CD4-positive, alpha-beta T cell treated with Interleukin-1 beta for 1 hour (primary cell): ENCODE measurements at regions not wholly inside any gene's neighbourhood (a gene's known extent, or its start where the extent isn't known, plus 50 kb on each side); places are given as distances from the start of the nearest gene placed in this dataset.
"Not testable (repeated sequence)": the region's sequence is repeated elsewhere in the genome, so short reads cannot be mapped to it uniquely, and the experiment has no call there.

Source experiments
- DNase-seq, 2 donors: peaks; one replicate each; pipeline ENCODE4 v3.0.0-alpha.2; 2020 to 2022

DNA sequence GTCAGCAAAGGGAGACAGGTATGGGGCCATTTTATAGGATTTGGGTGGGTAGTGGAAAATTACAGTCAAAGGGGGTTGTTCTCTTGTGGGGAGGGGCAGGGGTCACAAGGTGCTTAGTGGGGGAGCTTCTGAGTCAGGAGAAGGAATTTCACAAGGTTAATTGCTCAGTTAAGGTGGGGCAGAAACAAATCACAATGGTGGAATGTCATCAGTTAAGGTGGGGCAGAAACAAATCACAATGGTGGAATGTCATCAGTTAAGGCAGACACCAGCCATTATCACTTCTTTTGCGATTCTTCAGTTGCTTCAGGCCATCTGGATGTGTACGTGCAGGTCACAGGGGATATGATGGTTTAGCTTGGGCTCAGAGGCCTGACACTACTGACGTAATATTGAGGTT lies 1077.6 kb downstream of the DNAJB9 start:
- not testable (repeated sequence) for DNase-seq

DNA sequence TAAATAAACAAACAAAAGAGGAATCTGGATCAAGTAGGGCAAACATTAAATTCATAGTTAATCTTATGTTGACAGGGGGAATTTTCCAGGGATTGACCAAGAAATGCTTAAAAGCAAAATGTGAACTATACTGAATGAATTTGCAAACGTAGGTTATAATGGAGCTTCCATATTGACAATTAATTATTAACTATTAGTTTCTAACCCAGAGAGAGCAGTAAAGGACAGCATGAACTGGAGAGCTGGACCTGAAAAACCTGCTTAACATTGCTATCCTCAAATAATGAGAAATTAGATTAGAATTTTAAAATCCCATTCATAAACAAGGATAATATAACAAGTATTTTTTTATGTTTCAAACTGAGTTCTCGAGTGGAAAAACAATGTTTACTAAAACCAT lies 1089.6 kb downstream of the DNAJB9 start:
- DNase-seq, result no peak

DNA sequence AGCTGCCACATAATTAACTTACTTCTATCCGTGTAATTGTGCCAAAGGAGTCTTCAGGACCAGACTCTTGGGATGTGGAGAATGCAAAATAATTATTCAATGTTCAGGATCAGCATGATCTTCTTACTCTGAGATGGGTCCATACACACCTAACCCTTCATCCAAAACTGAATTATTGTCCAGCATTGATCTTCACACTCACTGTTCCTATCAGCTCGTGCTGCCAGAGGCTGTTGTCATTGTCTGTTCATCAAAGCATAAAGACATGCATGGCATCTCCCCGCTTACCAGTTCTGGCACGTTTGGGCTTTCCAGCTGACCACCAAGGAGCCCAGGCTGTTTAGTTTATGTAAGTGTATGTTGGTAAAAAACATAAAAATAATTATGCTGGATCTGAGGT lies 1090.7 kb downstream of the DNAJB9 start:
- DNase-seq, result no peak

DNA sequence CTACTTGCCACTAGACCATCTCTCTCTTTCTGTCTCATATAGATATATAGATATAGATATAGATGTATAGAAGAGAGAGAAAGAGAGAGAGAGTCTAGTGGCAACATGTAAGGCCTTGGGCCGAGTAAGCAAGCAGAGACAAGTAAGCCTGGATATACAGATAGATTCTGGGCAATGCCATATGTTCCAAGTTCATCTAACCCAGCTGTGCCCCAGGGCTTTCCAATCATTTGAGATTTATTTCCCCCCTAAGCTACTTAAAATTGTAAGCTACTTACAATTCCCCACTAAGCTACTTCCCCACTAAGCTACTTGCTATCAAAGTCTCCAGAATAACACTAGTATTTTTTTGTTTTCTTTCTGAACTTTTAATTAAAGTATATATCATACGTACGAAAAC lies 1094.1 kb downstream of the DNAJB9 start:
- DNase-seq, result no peak

DNA sequence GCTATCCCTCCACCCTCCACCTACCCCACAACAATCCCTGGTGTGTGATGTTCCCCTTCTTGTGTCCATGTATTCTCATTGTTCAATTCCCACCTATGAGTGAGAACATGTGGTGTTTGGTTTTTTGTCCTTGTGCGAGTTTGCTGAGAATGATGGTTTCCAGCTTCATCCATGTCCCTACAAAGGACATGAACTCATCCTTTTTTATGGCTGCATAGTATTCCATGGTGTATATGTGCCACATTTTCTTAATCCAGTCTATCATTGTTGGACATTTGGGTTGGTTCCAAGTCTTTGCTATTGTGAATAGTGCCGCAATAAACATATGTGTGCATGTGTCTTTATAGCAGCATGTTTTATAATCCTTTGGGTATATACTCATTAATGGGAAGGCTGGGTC lies 1117.6 kb downstream of the DNAJB9 start:
- DNase-seq, result not testable (repeated sequence)

DNA sequence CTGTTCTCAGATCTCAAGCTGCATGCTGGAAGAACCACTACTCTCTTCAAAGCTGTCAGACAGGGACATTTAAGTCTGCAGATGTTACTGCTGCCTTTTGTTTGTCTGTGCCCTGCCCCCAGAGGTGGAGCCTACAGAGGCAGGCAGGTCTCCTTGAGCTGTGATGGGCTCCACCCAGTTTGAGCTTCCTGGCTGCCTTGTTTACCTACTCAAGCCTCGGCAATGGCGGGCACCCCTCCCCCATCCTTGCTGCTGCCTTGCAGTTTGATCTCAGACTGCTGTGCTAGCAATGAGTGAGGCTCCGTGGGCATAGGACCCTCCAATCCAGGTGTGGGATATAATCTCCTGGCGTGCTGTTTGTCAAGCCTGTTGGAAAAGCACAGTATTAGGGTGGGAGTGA lies 1122.9 kb downstream of the DNAJB9 start:
- not testable (repeated sequence) for DNase-seq

DNA sequence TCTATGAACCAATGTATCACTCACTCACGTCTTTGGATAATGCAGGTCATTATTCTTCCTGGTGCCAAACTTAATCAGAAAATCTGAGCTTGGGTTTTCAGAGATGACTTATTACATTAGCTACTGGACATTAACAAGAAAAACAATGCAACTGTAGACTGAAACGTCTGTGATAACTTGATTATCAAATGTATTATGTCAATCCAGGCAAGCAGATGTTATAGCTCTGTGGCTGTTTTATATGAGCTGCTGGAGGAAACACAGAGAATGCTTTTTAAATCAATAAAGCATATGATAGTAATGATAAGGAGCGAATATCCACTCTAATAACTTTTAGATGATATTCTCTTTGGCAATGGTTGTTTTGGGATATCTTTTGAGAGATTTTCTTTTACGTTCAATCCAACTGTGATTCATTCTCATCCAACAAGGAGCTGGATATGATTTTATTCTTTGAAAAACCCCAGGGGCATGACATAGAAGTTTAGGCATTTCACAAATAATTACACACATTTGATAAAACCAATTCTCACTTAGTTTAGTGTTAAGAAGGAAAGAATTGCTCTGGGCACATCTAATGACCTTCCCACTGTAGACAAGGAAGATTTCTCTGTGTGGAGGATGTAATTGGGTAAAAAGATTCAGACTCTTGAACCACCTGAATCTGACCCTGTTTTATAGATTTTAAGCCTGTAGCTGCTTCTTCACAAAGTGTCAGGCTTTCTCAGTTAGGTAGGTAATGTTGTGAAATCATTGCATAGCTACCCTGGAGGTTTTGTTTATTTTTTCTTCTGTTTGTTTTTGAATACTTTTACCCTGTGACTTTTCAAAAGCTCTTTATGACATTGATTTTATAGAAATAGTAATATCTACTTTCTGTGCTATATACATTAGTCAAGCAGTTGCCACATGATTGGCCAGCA lies 1124.7 kb downstream of the DNAJB9 start:
- no peak for DNase-seq

DNA sequence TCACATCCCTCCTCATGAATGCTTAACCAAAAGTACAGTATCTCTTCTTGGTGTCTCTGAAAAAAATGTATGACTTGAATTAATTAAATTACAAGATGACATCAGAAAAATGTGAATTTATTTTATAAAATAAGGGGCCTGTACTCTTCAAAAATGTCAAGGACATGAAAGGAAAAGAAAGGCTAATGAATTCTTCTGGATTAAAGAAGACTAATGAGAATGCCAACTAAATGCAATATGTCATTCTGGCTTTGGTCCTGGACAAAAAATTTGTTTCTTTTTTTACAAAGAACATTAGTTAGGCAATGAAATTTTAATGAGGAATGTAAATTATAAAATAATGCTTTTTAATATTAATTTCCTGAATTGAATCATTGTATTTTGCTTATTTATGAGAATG lies 1125.7 kb downstream of the DNAJB9 start:
- DNase-seq, result no peak

DNA sequence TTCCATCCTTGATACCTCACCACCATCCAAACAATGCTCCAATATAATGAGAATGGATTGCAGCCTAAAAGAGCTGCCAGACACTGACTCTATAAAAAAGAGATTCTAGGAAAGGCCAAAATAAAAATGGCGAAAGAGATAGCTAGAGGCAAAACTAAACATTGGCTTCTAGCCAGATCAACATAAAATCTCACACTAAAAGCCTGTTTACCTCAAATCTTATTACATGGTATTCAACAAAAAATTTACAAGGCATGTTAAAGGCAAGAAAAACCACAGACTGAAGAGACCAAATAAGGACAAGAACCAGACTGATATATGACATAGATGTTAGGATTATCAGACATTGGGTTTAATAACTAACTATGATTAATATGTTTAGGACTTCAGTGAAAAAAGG lies 1127.0 kb downstream of the DNAJB9 start:
- DNase-seq, result no peak

DNA sequence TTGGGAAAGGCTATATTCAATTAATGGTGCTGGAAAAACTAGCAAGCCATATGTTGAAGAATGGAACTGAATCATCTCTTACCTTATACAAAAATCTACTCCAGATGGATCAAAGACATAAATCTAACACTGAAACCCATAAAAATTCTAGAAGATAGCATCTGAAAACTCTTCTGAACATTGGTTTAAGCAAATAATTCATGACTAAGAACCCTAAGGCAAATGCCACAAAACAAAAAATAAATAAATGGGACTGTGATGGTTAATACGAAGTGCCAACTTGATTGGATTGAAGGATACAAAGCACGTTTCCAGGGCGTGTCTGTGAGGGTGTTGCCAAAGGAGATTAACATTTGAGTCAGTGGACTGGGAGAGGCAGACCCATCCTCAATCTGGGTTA lies 1130.0 kb downstream of the DNAJB9 start:
- DNase-seq, result no peak

DNA sequence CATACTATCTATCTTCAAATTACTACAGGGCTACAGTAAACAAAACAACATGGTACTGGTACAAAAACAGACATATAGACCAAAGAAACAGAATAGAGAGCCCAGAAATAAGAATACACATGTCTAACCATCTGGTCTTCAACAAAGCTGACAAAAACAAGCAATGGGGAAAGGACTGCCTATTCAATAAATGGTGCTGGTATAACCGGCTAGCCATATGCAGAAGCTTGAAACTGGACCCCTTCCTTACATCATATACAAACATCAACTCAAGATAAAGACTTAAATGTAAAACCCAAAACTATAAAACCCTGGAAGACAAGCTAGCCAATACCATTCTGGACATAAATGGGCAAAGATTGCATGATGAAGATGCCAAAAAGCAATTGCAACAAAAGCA lies 1143.7 kb downstream of the DNAJB9 start:
- DNase-seq, result no peak

DNA sequence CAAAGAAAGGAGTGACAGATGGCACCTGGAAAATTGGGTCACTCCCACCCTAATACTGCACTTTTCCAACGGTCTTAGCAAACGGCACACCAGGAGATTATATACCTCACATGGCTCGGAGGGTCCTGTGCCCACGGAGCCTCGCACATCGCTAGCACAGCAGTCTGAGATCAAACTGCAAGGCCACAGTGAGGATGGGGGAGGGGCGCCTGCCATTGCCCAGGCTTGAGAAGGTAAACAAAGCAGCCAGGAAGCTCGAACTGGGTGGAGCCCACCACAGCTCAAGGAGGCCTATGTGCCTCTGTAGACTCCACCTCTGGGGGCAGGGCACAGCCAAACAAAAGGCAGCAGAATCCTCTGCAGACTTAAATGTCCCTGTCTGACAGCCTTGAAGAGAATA lies 1149.7 kb downstream of the DNAJB9 start:
- not testable (repeated sequence) for DNase-seq

DNA sequence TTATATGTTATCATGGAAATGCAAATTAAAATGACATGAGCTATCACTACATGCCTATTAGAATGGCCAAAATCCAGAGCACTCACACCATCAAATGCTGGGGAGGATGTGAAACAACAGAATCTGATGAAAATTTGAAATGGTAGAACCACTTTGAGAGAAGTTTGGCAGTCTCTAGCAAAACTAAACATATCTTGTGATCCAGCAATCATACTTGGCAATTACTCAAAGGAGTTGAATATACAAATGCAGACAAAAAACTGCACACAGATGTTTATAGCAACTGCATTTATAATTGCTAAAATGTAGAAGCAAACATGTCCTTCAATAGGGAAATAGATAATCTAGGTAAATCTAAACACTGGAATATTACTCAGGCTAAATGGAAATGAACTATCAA lies 1164.9 kb downstream of the DNAJB9 start:
- no peak for DNase-seq

DNA sequence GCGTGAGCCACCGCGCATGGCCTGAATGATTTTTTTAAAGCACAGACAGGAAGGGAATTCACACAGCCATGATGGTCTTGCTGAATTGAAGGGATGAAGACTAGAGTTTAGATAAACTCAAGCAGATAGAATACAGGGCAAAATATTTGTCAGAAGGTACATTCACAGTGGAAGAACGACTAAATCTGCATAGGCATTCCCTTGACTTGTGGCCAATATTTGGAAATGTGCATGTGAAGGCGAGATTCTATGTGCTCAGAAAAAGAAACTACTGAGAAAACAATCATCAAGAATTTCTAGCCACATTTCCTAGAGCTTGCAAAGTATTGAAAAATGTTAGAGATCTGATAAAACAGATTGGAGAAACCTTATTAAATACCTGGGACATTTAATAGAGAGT lies 1166.2 kb downstream of the DNAJB9 start:
- no peak for DNase-seq

DNA sequence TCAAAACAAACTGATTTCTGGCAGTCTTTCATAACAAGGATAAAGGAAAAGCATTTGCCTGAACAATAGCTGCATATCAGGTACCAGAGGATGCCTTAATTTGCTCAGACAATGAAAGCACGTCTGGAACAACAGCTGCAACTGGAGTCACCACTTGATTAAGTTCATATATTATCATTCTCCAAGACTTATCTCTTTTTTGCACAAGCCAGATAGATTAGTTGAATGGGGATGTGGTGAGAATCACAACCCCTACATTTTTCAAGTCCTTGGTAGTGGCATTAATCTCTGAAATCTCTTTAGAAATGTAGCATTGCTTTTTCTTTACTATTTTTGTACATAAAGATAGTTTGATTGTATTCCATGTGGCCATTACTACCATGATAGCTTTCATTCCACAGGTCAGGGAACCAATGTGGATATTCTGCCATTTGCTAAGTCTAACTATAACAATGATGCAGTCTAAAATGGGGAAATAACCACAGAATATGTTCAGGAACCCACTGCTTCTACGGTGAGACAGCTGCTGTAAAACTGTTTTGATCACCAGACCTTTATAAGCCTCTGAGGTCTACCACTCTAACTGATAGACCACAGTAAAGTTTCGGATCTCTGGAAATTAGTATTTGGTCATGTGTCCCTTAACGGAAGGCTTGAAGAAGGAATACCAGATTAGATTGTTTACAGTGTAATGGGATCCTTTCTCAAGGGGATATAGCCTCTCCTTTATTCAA lies 1176.2 kb downstream of the DNAJB9 start:
- no peak for DNase-seq

DNA sequence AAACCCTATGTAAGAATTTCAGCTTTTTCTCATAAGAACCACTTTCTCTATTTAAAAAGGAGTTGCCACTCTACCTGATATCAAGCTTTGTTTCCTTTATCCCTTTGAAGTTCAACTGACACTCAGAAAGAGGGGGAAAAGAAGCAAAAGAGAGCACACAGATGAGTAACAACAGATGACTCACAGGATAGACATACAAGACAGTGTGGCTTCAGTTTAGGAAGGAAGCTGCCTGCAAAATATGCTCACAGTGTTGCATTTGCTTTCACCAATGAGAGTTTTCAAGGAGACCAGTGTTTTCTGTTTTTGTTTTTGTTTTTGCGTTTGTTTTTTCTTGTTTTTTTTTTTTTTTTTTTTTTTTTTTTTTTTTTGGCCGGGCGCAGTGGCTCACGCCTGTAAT lies 1181.6 kb downstream of the DNAJB9 start:
- no peak for DNase-seq

DNA sequence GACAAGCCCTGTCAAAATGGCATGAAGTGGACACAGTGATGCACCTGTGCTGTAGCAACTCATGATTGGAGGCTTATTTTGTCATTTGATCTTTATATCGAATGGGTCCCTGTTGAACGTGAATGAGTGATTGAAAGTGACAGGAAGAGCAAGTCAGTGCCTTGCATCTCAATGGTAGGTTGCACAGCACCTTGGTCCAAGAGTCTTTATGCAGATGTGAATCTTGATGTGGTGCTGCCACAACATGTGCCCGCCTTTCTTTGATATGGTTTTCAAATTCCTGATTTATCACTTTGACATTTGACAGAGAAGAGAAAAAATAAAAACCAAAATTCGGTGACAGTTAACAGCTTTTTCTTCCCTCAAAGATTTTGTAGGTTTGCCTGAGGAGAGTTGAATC lies 1182.4 kb downstream of the DNAJB9 start:
- DNase-seq, result no peak

DNA sequence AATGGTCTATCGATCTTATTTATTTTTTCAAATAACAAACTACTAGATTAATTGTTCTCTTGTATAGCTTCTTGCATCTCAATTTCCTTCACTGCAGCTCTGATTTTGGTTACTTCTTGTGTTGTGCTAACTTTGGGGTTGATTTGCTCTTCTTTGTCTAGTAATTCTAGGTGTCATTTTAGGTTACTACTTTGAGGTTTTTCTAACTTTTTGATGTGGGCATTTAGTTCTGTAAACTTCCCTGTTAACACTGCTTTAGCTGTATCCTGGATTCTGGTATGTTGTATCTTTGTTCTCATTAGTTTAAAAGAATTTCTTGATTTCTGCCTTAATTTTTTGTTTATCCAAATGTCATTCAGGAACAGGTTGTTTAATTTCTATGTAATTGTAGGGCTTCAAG lies 1188.0 kb downstream of the DNAJB9 start:
- no peak for DNase-seq

DNA sequence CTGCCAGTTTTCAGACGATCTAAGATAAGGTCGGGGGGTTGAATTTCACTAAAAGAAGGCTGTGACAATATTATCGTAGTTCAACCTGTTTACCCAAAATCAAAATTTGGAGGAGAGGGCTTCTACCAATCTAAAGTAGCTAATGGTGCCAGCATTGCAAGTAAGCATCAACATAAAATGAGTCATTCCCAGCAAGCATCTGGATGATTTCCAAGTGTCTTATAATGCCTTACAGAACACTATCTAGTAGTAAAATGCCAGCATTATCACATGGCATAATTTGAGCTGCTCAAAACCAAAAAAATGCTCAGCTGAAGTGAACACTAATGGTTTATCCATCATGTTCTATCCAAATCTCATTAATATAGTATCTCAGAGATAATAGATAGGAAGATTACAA lies 1193.9 kb downstream of the DNAJB9 start:
- no peak for DNase-seq

DNA sequence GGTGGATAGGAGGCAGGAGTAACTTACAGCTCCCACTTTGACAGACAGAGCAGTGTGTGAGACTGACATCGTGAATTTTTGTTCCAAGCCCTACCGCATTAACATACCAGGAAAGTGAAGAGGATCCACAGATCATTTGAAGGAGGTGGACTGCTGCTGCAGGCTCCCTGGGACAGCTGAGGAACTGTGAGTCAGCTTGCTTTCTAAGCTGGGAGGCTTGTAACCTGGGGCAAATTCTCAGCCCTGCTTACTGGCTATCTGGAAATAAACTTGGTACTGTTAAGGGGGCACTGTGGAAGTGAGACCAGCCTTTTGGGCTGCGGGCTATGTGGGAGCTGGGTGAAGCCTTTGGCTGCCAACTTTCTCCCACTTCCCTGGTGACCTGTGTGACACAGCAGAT lies 1202.5 kb downstream of the DNAJB9 start:
- DNase-seq, result no peak

DNA sequence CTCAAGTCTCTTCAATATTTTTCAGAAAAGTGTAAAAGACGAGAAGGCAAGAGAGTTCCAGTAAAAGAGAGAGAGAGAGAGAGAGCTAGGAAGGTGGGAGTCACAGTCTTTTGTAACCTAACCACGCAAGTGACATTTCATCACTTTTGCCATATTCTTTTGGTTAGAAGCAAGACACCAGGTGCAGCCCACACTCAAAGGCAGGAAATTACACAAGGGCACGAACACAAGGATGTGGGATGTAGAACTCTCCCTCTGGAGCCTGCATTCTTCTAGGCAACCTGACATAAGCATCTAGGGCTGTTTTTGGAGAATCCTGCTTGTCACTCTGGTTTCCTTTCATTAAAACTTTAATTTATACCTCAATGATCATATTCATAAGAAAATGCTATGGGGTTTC lies 1213.1 kb downstream of the DNAJB9 start:
- DNase-seq, result no peak

DNA sequence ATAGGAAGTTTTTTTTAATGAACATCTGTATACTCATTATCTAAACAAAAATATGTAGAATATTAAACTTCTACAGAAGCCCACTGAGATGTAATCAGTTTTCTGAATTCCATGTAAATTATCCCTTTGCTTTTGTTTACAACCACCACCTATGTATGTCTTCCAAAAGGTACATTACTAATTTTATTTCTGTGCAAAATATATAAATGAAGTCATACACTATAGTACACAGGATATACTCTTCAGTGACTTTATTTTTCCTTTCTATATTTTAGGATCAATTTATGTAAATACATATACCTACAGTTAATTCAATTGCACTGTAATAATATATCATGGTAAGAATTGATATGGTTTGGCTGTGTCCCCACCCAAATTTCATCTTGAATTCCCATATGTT lies 1236.9 kb downstream of the DNAJB9 start:
- DNase-seq, result no peak

DNA sequence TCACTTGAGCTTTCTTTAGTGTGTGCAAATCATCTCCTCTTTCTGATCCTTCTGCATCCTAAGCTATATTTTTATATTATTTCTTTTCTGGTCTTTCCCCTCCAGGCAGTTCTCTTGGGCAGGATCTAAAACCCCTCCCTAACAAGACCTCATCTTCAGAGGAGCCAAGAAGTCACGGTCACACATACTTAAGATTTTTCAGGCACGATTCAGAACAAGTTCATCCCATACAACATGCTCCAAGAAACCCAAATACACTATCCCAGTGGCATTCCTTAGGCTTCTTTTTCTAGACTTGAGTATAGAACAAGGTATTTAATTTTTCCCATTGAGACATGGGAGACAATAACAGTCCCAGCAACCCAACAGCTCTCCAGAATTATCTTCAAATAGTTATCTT lies 1251.5 kb downstream of the DNAJB9 start:
- no peak for DNase-seq

DNA sequence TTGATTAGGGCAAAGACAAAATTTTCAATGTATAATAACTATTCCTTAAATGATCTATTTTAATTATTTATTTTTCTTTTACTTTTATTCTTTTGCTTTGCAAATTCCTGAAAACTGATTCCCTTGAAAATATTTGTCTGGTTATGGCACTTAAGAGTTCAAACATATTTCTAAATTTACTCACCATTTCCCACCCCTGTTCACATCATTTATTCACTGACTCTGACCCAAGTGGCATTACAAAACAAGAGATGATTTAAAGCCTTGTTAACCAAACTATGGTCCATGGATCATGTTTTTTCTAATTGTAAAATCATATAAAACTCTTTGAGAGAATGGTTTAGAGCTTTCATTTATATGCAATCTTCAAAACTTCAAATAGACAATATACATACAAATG lies 1256.1 kb upstream of the LRRN3 start:
- DNase-seq, result no peak
